B cell (primary cell): ENCODE measurements at regions not wholly inside any gene's neighbourhood (a gene's known extent, or its start where the extent isn't known, plus 50 kb on each side); places are given as distances from the start of the nearest gene placed in this dataset.

Source experiments
- ATAC-seq: fragments of 200-7000 bp; cut with Tn5 transposase; one replicate; pipeline ENCODE4 v1.10.0; 2021; ENCODE audit warnings: low read depth, mild to moderate bottlenecking, moderate number of reproducible peaks, moderate library complexity
- CTCF ChIA-PET: fragments of 350-600 bp; sonication (Branson Sonifier 250); formaldehyde crosslinking; loops from one replicate; lab custom pipeline; 2021; ENCODE audit warnings: antibody characterized with exemption, inconsistent platforms; lab: Charles Lee
- POLR2A ChIA-PET: fragments of 350-600 bp; sonication (Branson Sonifier 250); formaldehyde crosslinking; loops from one replicate; lab custom pipeline; 2021; ENCODE audit warnings: antibody characterized with exemption; lab: Charles Lee
- DNase-seq: peaks from one replicate; pipeline ENCODE4 v3.0.0; 2013
- H2AFZ ChIP-seq: 2 replicates; pipeline ENCODE4 v1.6.1; 2012; ENCODE audit warnings: mild to moderate bottlenecking, low read depth, low read length; ENCODE audit not compliant: insufficient read depth, poor library complexity, severe bottlenecking
- H3K27ac ChIP-seq, 2 donors: 1 replicate in 1 of 2; 2 replicates in 1 of 2; pipeline ENCODE4 v1.5.1; 2012 to 2013; ENCODE audit warnings: low read length in 2 of 2, mild to moderate bottlenecking in 2 of 2, moderate library complexity in 1 of 2
- H3K27me3 ChIP-seq, 4 experiments: fragments of 200-600 bp in 1 of 4; sonication (generic) in 1 of 4; replicated peaks in 1 of 4; 1 replicate in 2 of 4; 2 replicates in 2 of 4; pipeline versions ENCODE4 v1.6.1 to v1.7.0; 2013 to 2016; ENCODE audit warnings: low read length in 3 of 4, mild to moderate bottlenecking in 2 of 4, mixed read lengths in 1 of 4, moderate library complexity in 1 of 4; ENCODE audit not compliant: insufficient read depth in 4 of 4, control insufficient read depth in 3 of 4; ENCODE audit errors: control extremely low read depth in 1 of 4
- H3K36me3 ChIP-seq, 2 experiments: replicated peaks in 1 of 2; 1 replicate in 1 of 2; 2 replicates in 1 of 2; pipeline versions ENCODE4 v1.6.1 to v1.7.1; 2013; ENCODE audit warnings: low read length in 1 of 2; ENCODE audit not compliant: insufficient read depth in 2 of 2, control insufficient read depth in 1 of 2; ENCODE audit errors: control extremely low read depth in 1 of 2, extremely low read depth in 1 of 2
- H3K4me1 ChIP-seq, 2 donors: fragments of 200-600 bp in 1 of 2; sonication (generic) in 1 of 2; 1 replicate in 1 of 2; 2 replicates in 1 of 2; pipeline versions ENCODE4 v1.5.1 to v1.6.1; 2013 to 2017; ENCODE audit warnings: low read length in 2 of 2; ENCODE audit not compliant: control insufficient read depth in 2 of 2, insufficient read depth in 2 of 2
- H3K4me2 ChIP-seq: replicated peaks from 2 replicates; pipeline ENCODE3; 2012; ENCODE audit warnings: mild to moderate bottlenecking, low read depth, low read length; ENCODE audit not compliant: poor library complexity, severe bottlenecking
- H3K4me3 ChIP-seq, 5 experiments: fragments of 200-600 bp in 1 of 5; sonication (generic) in 1 of 5; 1 replicate in 3 of 5; 2 replicates in 2 of 5; pipeline versions ENCODE4 v1.5.1 to v1.7.0; 2011 to 2016; ENCODE audit warnings: low read length in 4 of 5, mild to moderate bottlenecking in 4 of 5, low read depth in 2 of 5, control low read depth in 1 of 5, moderate library complexity in 1 of 5; ENCODE audit not compliant: insufficient read depth in 1 of 5; ENCODE audit errors: control extremely low read depth in 1 of 5, extremely low read depth in 1 of 5
- H3K79me2 ChIP-seq: fragments of 200-600 bp; sonication (generic); one replicate; pipeline ENCODE4 v1.6.0; 2016; ENCODE audit warnings: low read length; ENCODE audit not compliant: control insufficient read depth, insufficient read depth
- H3K9ac ChIP-seq: fragments of 200-600 bp; sonication (generic); 2 replicates; pipeline ENCODE4 v1.6.1; 2017; ENCODE audit warnings: mild to moderate bottlenecking, low read length, moderate library complexity
- H3K9me3 ChIP-seq, 3 donors: one replicate each; pipeline versions ENCODE4 v1.6.1 to v1.7.1; 2013; ENCODE audit warnings: low read length in 2 of 3; ENCODE audit not compliant: control insufficient read depth in 2 of 3, insufficient read depth in 1 of 3; ENCODE audit errors: control extremely low read depth in 1 of 3
- H4K20me1 ChIP-seq: 2 replicates; pipeline ENCODE4 v1.6.0; 2012; ENCODE audit warnings: mild to moderate bottlenecking, low read length; ENCODE audit not compliant: insufficient read depth, control insufficient read depth, poor library complexity, severe bottlenecking
- H3K27ac Mint-ChIP-seq: one replicate; pipeline ENCODE4 v1.8.0; 2021; ENCODE audit warnings: mixed read lengths
- H3K27me3 Mint-ChIP-seq: one replicate; pipeline ENCODE4 v1.8.0; 2021; ENCODE audit warnings: mixed read lengths
- H3K4me1 Mint-ChIP-seq: one replicate; pipeline ENCODE4 v1.8.0; 2021; ENCODE audit warnings: mixed read lengths
- H3K4me3 Mint-ChIP-seq: one replicate; pipeline ENCODE4 v1.8.0; 2021; ENCODE audit warnings: mixed read lengths
- H3K9me3 Mint-ChIP-seq: one replicate; pipeline ENCODE4 v1.8.0; 2022; ENCODE audit warnings: mixed read lengths; ENCODE audit not compliant: insufficient read depth
- CTCF ChIP-seq: fragments of 200-600 bp; IDR thresholded peaks from one replicate; pipeline ENCODE4 v1.8.0; 2022; ENCODE audit warnings: antibody characterized with exemption, mild to moderate bottlenecking
- EZH2 ChIP-seq: IDR thresholded peaks from 2 replicates; pipeline ENCODE4 v1.6.1; 2012; ENCODE audit warnings: borderline replicate concordance, low read depth, mild to moderate bottlenecking, moderate library complexity, low read length; ENCODE audit not compliant: insufficient read depth, poor library complexity, severe bottlenecking
- WGBS: methylation state at CpG from one replicate; pipeline ENCODE4 v1.1.5; 2013; ENCODE audit warnings: missing lambda C conversion rate; ENCODE audit not compliant: insufficient coverage; 5-methylcytosine and 5-hydroxymethylcytosine counted together
- intact Hi-C: fragments of 100-400 bp; cut with micrococcal nuclease; formaldehyde crosslinking; loops from one replicate; pipeline ENCODE4 v1.10.0; 2022

- H3K4me3 Mint-ChIP-seq: no peak overlapping the region
- no peak for ATAC-seq
- Histone ChIP-seq H3K9ac (no peak overlapping the region), H3K27ac (no peak overlapping the region), H2AFZ (no peak overlapping the region), H3K4me3 (no peak overlapping the region), H4K20me1 (no peaks in the 10 kb centered on the region), H3K4me1 (no peaks in the 10 kb centered on the region), H3K4me2 (no peak overlapping the region), H3K9me3 (no peaks in the 10 kb centered on the region), H3K36me3 (no peaks in the 10 kb centered on the region), H3K27me3 (no peaks in the 10 kb centered on the region), H3K79me2 (no peaks in the 10 kb centered on the region)
- TF ChIP-seq EZH2 (no peak), CTCF (no peak)
- no peaks in the 10 kb centered on the region for H3K4me1 Mint-ChIP-seq
- intact Hi-C loops: no loop called here
- H3K9me3 Mint-ChIP-seq: no peaks in the 10 kb centered on the region
- no peak overlapping the region for H3K27ac Mint-ChIP-seq
- POLR2A ChIA-PET: no interaction called here
- H3K27me3 Mint-ChIP-seq: no peaks in the 10 kb centered on the region
- WGBS: no CpG with 5 or more reads among the region's 1 CpG
- DNase-seq: no peak
- CTCF ChIA-PET: no interaction called here
Measured at GRCh38 chr4:133524369-133524768, 375.3 kb downstream of the PCDH10 start.

- POLR2A ChIA-PET: no interaction called here
- no peaks in the 10 kb centered on the region for H3K27me3 Mint-ChIP-seq
- no peaks in the 10 kb centered on the region for H3K4me1 Mint-ChIP-seq
Measured at GRCh38 chr4:133513901-133514300, 364.8 kb downstream of the PCDH10 start.

More at GRCh38 chr4:133513901-133514300, 364.8 kb downstream of the PCDH10 start:
- no peak overlapping the region for H3K9ac ChIP-seq
- H3K79me2 ChIP-seq: no peaks in the 10 kb centered on the region
- DNase-seq: no peak
- H3K4me1 ChIP-seq: no peaks in the 10 kb centered on the region
- peaks cover 11% of the 10 kb centered on the region for H3K9me3 Mint-ChIP-seq
- H3K36me3 ChIP-seq: no peaks in the 10 kb centered on the region
- CTCF ChIA-PET: no interaction called here
- no peaks in the 10 kb centered on the region for H4K20me1 ChIP-seq
- no peak overlapping the region for H3K27ac ChIP-seq
- H3K27ac Mint-ChIP-seq: no peak overlapping the region
- no peak overlapping the region for H3K4me2 ChIP-seq
- no peaks in the 10 kb centered on the region for H3K27me3 ChIP-seq
- H3K9me3 ChIP-seq: peaks cover 0 to 8% (median 2%) of the 10 kb centered on the region in 3 donors
- no peak overlapping the region for H3K4me3 ChIP-seq
- H3K4me3 Mint-ChIP-seq: no peak overlapping the region
- ATAC-seq: no peak
- no peak for TF ChIP-seq CTCF
- TF ChIP-seq EZH2: no peak
- no peak overlapping the region for H2AFZ ChIP-seq
- intact Hi-C loops: no loop called here
